SK-N-SH treated with all-trans-retinoic acid at 6 μM for 48 hours (cell line): ENCODE measurements at regions not wholly inside any gene's neighbourhood (a gene's known extent, or its start where the extent isn't known, plus 50 kb on each side); places are given as distances from the start of the nearest gene placed in this dataset.

Experiments
- ATAC-seq: fragments of 200-7000 bp; cut with Tn5 transposase; 3 replicates; pipeline ENCODE4 v1.9.1; 2020; ENCODE audit warnings: mild to moderate bottlenecking, moderate library complexity
- ARNTL ChIP-seq: fragments of 450-650 bp; formaldehyde crosslinking; IDR thresholded peaks from 2 replicates; pipeline ENCODE4 v1.5.0; 2020; ENCODE audit warnings: low read depth, mild to moderate bottlenecking, moderate library complexity, borderline replicate concordance
- CREB5 ChIP-seq: fragments of 250-450 bp; sonication (Bioruptor Pico); IDR thresholded peaks from 2 replicates; pipeline ENCODE4 v1.5.1; 2020; ENCODE audit warnings: low read depth, mild to moderate bottlenecking, moderate library complexity
- CSDC2 ChIP-seq: fragments of 250-450 bp; sonication (Bioruptor Pico); IDR thresholded peaks from 2 replicates; pipeline ENCODE4 v1.5.0; 2020; ENCODE audit warnings: mild to moderate bottlenecking, moderate library complexity
- CSRNP3 ChIP-seq: fragments of 250-450 bp; sonication (Bioruptor Pico); IDR thresholded peaks from 2 replicates; pipeline ENCODE4 v1.5.1; 2021; ENCODE audit warnings: mild to moderate bottlenecking, moderate library complexity
- ESRRG ChIP-seq: fragments of 250-450 bp; sonication (Bioruptor Pico); IDR thresholded peaks from 2 replicates; pipeline ENCODE4 v1.6.1; 2021; ENCODE audit warnings: mild to moderate bottlenecking
- GLIS3 ChIP-seq: fragments of 250-450 bp; sonication (Bioruptor Pico); IDR thresholded peaks from 2 replicates; pipeline ENCODE4 v1.5.0; 2020; ENCODE audit warnings: mild to moderate bottlenecking, moderate library complexity
- ISL1 ChIP-seq: fragments of 250-450 bp; sonication (Bioruptor Pico); IDR thresholded peaks from 2 replicates; pipeline ENCODE4 v2.1.2; 2022; ENCODE audit warnings: mild to moderate bottlenecking, moderate library complexity
- OSR1 ChIP-seq: fragments of 250-450 bp; sonication (Bioruptor Pico); IDR thresholded peaks from 2 replicates; pipeline ENCODE4 v1.8.0; 2022; ENCODE audit warnings: moderate library complexity, mild to moderate bottlenecking, inconsistent platforms
- PATZ1 ChIP-seq: fragments of 250-450 bp; sonication (Bioruptor Pico); IDR thresholded peaks from 2 replicates; pipeline ENCODE4 v1.8.0; 2020; ENCODE audit warnings: mild to moderate bottlenecking, moderate library complexity, borderline replicate concordance
- POU6F1 ChIP-seq: fragments of 250-450 bp; sonication (Bioruptor Pico); IDR thresholded peaks from 2 replicates; pipeline ENCODE4 v1.8.0; 2021; ENCODE audit warnings: low read depth, mild to moderate bottlenecking, moderate library complexity, borderline replicate concordance
- RARB ChIP-seq: fragments of 250-450 bp; sonication (Bioruptor Pico); IDR thresholded peaks from 2 replicates; pipeline ENCODE4 v1.8.0; 2021; ENCODE audit warnings: mild to moderate bottlenecking, moderate library complexity
- SNAI2 ChIP-seq: fragments of 250-450 bp; sonication (Bioruptor Pico); IDR thresholded peaks from 2 replicates; pipeline ENCODE4 v1.5.0; 2020; ENCODE audit warnings: mild to moderate bottlenecking, moderate library complexity
- TCF4 ChIP-seq: fragments of 250-450 bp; sonication (Bioruptor Pico); IDR thresholded peaks from 2 replicates; pipeline ENCODE4 v1.8.0; 2021; ENCODE audit warnings: mild to moderate bottlenecking, moderate library complexity, borderline replicate concordance
- TOX ChIP-seq: fragments of 250-450 bp; sonication (Bioruptor Pico); IDR thresholded peaks from 2 replicates; pipeline ENCODE4 v1.8.0; 2021; ENCODE audit warnings: mild to moderate bottlenecking, moderate library complexity, borderline replicate concordance
- ZC3H10 ChIP-seq: fragments of 250-450 bp; sonication (Bioruptor Pico); IDR thresholded peaks from 2 replicates; pipeline ENCODE4 v1.5.1; 2021; ENCODE audit warnings: mild to moderate bottlenecking, moderate library complexity
- ZFP3 ChIP-seq: fragments of 250-450 bp; sonication (Bioruptor Pico); IDR thresholded peaks from 2 replicates; pipeline ENCODE4 v1.5.0; 2020; ENCODE audit warnings: mild to moderate bottlenecking, moderate library complexity
- ZFP30 ChIP-seq: fragments of 450-650 bp; formaldehyde crosslinking; IDR thresholded peaks from 2 replicates; pipeline ENCODE4 v1.5.0; 2022; ENCODE audit warnings: mild to moderate bottlenecking, moderate library complexity
- ZNF565 ChIP-seq: fragments of 450-650 bp; formaldehyde crosslinking; conservative IDR thresholded peaks from 2 replicates; pipeline ENCODE4 v1.5.0; 2020; ENCODE audit warnings: low read depth, mild to moderate bottlenecking, moderate library complexity
- ZNF70 ChIP-seq: fragments of 450-650 bp; formaldehyde crosslinking; IDR thresholded peaks from 2 replicates; pipeline ENCODE4 v1.5.0; 2020; ENCODE audit warnings: mild to moderate bottlenecking, moderate library complexity
- ZNF8 ChIP-seq: fragments of 450-650 bp; formaldehyde crosslinking; IDR thresholded peaks from 2 replicates; pipeline ENCODE4 v1.5.0; 2020; ENCODE audit warnings: mild to moderate bottlenecking, moderate library complexity
- TF ChIP-seq, protein P1 (sequence below): fragments of 250-450 bp; sonication (Bioruptor Pico); IDR thresholded peaks from 2 replicates; pipeline ENCODE4 v1.5.0; 2020; ENCODE audit warnings: mild to moderate bottlenecking, moderate library complexity

DNA sequence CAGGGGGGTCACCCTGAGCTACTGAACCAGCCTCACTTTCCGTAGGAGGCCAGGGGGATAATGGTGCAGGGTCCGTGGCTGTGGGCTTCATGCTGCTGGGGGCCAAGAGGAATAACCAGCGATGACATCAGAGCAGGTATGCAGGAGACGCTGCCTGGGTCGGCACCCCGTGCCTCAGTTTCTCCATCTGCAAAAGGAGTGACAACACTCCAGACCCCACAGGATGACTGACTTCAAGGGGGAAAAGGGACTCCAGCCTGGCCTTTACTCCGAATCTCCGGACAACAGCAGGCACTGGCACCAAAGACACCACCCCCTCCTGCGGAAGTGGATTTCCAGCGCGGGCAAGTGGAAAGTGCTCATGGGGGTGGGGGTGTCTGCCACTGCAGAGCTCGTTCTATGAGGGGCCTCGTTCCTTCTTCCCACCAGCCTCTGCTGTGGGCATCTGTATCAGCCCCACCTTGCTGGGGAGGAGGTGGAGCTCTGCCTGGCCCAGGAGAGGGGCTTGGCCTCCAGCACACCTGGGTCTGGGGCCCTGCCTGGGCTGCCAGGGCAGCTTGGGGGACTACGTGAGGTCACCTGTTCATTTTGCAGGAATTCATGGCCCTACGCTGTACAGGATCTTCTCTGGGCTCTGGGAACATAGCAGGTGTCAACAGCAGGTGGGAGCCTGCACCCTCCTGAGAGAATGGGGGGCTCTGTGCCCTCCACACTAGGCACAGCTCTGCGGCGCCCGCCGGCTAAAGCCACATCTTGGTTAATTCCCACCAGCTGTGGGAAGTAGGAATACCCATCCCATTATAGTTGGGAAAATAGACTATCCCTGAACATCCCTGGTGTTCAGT is 216.6 kb upstream of the C14orf180 start:
- no peak for TF ChIP-seq SNAI2
- no peak for TF ChIP-seq OSR1
- TF ChIP-seq TCF4 (CRISPR knock-in tag), result no peak
- no peak for TF ChIP-seq ESRRG (CRISPR knock-in tag)
- no peak for TF ChIP-seq CSDC2
- no peak for TF ChIP-seq ZNF70 (CRISPR knock-in tag)
- TF ChIP-seq CSRNP3 (CRISPR knock-in tag), result no peak
- no peak for TF ChIP-seq PATZ1 (CRISPR knock-in tag)
- no peak for TF ChIP-seq ZFP30 (CRISPR knock-in tag)
- no peak for TF ChIP-seq POU6F1 (CRISPR knock-in tag)
- no peak for TF ChIP-seq ZC3H10 (CRISPR knock-in tag)
- no peak for TF ChIP-seq ZFP3 (CRISPR knock-in tag)
- TF ChIP-seq TOX (CRISPR knock-in tag), result no peak
- TF ChIP-seq ISL1 (CRISPR knock-in tag), result no peak
- no peak for TF ChIP-seq ZNF8 (CRISPR knock-in tag)
- TF ChIP-seq ZNF565, result no peak
- TF ChIP-seq, protein P1, sequence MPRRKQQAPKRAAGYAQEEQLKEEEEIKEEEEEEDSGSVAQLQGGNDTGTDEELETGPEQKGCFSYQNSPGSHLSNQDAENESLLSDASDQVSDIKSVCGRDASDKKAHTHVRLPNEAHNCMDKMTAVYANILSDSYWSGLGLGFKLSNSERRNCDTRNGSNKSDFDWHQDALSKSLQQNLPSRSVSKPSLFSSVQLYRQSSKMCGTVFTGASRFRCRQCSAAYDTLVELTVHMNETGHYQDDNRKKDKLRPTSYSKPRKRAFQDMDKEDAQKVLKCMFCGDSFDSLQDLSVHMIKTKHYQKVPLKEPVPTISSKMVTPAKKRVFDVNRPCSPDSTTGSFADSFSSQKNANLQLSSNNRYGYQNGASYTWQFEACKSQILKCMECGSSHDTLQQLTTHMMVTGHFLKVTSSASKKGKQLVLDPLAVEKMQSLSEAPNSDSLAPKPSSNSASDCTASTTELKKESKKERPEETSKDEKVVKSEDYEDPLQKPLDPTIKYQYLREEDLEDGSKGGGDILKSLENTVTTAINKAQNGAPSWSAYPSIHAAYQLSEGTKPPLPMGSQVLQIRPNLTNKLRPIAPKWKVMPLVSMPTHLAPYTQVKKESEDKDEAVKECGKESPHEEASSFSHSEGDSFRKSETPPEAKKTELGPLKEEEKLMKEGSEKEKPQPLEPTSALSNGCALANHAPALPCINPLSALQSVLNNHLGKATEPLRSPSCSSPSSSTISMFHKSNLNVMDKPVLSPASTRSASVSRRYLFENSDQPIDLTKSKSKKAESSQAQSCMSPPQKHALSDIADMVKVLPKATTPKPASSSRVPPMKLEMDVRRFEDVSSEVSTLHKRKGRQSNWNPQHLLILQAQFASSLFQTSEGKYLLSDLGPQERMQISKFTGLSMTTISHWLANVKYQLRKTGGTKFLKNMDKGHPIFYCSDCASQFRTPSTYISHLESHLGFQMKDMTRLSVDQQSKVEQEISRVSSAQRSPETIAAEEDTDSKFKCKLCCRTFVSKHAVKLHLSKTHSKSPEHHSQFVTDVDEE (CRISPR knock-in tag), result no peak
- TF ChIP-seq ARNTL (CRISPR knock-in tag), result no peak
- TF ChIP-seq RARB (CRISPR knock-in tag), result no peak
- ATAC-seq, result no peak

GRCh38 chr14:104363891-104364760 is 215.4 kb upstream of the C14orf180 start:
- ATAC-seq, result no peak

More at GRCh38 chr14:104363891-104364760, 215.4 kb upstream of the C14orf180 start:
- TF ChIP-seq ESRRG (CRISPR knock-in tag) (no peak), CREB5 (no peak), GLIS3 (CRISPR knock-in tag) (no peak), ZFP3 (CRISPR knock-in tag) (no peak), ZNF565 (no peak)
